HCT116 (cell line): ENCODE measurements at regions not wholly inside any gene's neighbourhood (a gene's known extent, or its start where the extent isn't known, plus 50 kb on each side); places are given as distances from the start of the nearest gene placed in this dataset.
A peak's percentile ranks its signal among the peaks of the same experiment; 100 is the strongest.

Experiments used
- ATAC-seq: fragments of 200-7000 bp; cut with Tn5 transposase; 2 replicates; pipeline ENCODE4 v1.9.1; 2020; ENCODE audit warnings: mild to moderate bottlenecking, moderate library complexity
- BruUV-seq: library from RNA; stranded (reverse); fragments of 400-500 nt; replicated peaks from 2 replicates; lab custom pipeline; 2021; lab: Mats Ljungman, UMichigan
- CTCF ChIA-PET: fragments of 300-600 bp; sonication (Branson Sonifier 250); formaldehyde crosslinking; loops from one replicate; lab custom pipeline; 2021; ENCODE audit warnings: antibody characterized with exemption; lab: Charles Lee
- POLR2A ChIA-PET: fragments of 300-600, 350-600 bp; sonication (Branson Sonifier 250); formaldehyde crosslinking; loops from one replicate; lab custom pipeline; 2021; ENCODE audit warnings: antibody characterized with exemption; lab: Charles Lee
- RAD21 ChIA-PET, 2 experiments: fragments of 300-600 bp; sonication (Branson Sonifier 250); formaldehyde crosslinking; loops; one replicate each; lab custom pipeline; 2023; ENCODE audit warnings: low total read pairs in 2 of 2; ENCODE audit not compliant: uncharacterized antibody in 2 of 2, unreplicated experiment in 2 of 2, low non-redundant PET in 1 of 2; lab: Charles Lee
- DNase-seq: peaks from one replicate; pipeline ENCODE4 v3.0.0-alpha.2; 2010; ENCODE audit warnings: low read depth, low spot score
- H2AFZ ChIP-seq: fragments of 200-600 bp; shearing (Covaris generic), sonication (generic); 2 replicates; pipeline ENCODE4 v1.6.1; 2017; ENCODE audit warnings: low read depth, mixed run types, mixed read lengths, antibody characterized with exemption, low read length; ENCODE audit not compliant: poor library complexity, severe bottlenecking
- H3K27ac ChIP-seq: 2 replicates; pipeline ENCODE4 v1.5.1; 2012; ENCODE audit warnings: low read depth, low read length
- H3K27me3 ChIP-seq: fragments of 200-600 bp; sonication (generic); 2 replicates; pipeline ENCODE4 v1.6.1; 2016; ENCODE audit warnings: mixed run types, low read length, mixed read lengths; ENCODE audit not compliant: insufficient read depth
- H3K36me3 ChIP-seq, 2 experiments: fragments of 200-500 bp in 1 of 2; fragments of 200-600 bp in 1 of 2; sonication (Bioruptor generic) in 1 of 2; sonication (generic) in 1 of 2; 2 replicates each; pipeline versions ENCODE4 v1.5.1 to v1.6.1; 2014 to 2016; ENCODE audit warnings: low read length in 2 of 2, inconsistent platforms in 1 of 2, mixed read lengths in 1 of 2, mixed run types in 1 of 2; ENCODE audit not compliant: insufficient read depth in 2 of 2, control insufficient read depth in 1 of 2
- H3K4me1 ChIP-seq, 2 experiments: fragments of 200-600 bp in 1 of 2; sonication (generic) in 1 of 2; 2 replicates each; pipeline versions ENCODE4 v1.5.1 to v1.6.1; 2012 to 2017; ENCODE audit warnings: low read length in 2 of 2, inconsistent platforms in 1 of 2, mild to moderate bottlenecking in 1 of 2, mixed read lengths in 1 of 2, mixed run types in 1 of 2, moderate library complexity in 1 of 2; ENCODE audit not compliant: insufficient read depth in 2 of 2, control insufficient read depth in 1 of 2
- H3K4me2 ChIP-seq: fragments of 200-600 bp; sonication (generic); 2 replicates; pipeline ENCODE4 v1.6.1; 2017; ENCODE audit warnings: mixed run types, low read length, mixed read lengths
- H3K4me3 ChIP-seq, 2 experiments: fragments of 200-600 bp in 1 of 2; sonication (generic) in 1 of 2; replicated peaks in 1 of 2; 2 replicates each; pipeline ENCODE4 v1.5.1; 2011 to 2016; ENCODE audit warnings: low read length in 2 of 2, control low read depth in 1 of 2, low read depth in 1 of 2, mild to moderate bottlenecking in 1 of 2, mixed read lengths in 1 of 2, mixed run types in 1 of 2
- H3K79me2 ChIP-seq: fragments of 200-600 bp; sonication (generic); 2 replicates; pipeline ENCODE4 v1.6.1; 2017; ENCODE audit warnings: mild to moderate bottlenecking, mixed run types, low read length, moderate library complexity, mixed read lengths; ENCODE audit not compliant: insufficient read depth
- H3K9ac ChIP-seq: fragments of 200-600 bp; sonication (generic); 2 replicates; pipeline ENCODE4 v1.6.1; 2016; ENCODE audit warnings: low read length, mixed read lengths
- H3K9me2 ChIP-seq: fragments of 200-600 bp; sonication (generic), shearing (Covaris generic); 2 replicates; pipeline ENCODE4 v1.6.1; 2017; ENCODE audit warnings: mixed run types, mild to moderate bottlenecking, moderate library complexity; ENCODE audit not compliant: insufficient read depth
- H3K9me3 ChIP-seq, 2 experiments: fragments of 200-500 bp in 1 of 2; fragments of 200-600 bp in 1 of 2; sonication (Bioruptor generic) in 1 of 2; sonication (generic) in 1 of 2; 2 replicates each; pipeline ENCODE4 v1.6.1; 2014 to 2017; ENCODE audit warnings: low read length in 2 of 2, mixed read lengths in 2 of 2, inconsistent platforms in 1 of 2, low read depth in 1 of 2, mild to moderate bottlenecking in 1 of 2, mixed run types in 1 of 2, moderate library complexity in 1 of 2; ENCODE audit not compliant: control insufficient read depth in 1 of 2, insufficient read depth in 1 of 2
- H4K20me1 ChIP-seq: fragments of 200-600 bp; sonication (generic), shearing (Covaris generic); 2 replicates; pipeline ENCODE4 v1.6.1; 2017; ENCODE audit warnings: mixed run types, mild to moderate bottlenecking, moderate library complexity; ENCODE audit not compliant: insufficient read depth
- CBX3 ChIP-seq: IDR thresholded peaks from 2 replicates; pipeline ENCODE4 v1.6.1; 2012; ENCODE audit warnings: low read depth
- CEBPB ChIP-seq: IDR thresholded peaks from 2 replicates; pipeline ENCODE4 v1.6.1; 2012; ENCODE audit warnings: low read depth
- EZH2phosphoT487 ChIP-seq: fragments of 200-600 bp; IDR thresholded peaks from 2 replicates; pipeline ENCODE4 v1.6.1; 2018; ENCODE audit warnings: antibody characterized with exemption, borderline replicate concordance
- POLR2AphosphoS5 ChIP-seq: IDR thresholded peaks from 2 replicates; pipeline ENCODE4 v1.6.1; 2011; ENCODE audit warnings: mild to moderate bottlenecking, low read depth, low read length, moderate library complexity
- RAD21 ChIP-seq: IDR thresholded peaks from 2 replicates; pipeline ENCODE4 v1.6.1; 2012; ENCODE audit warnings: low read depth, mild to moderate bottlenecking
- SP1 ChIP-seq: IDR thresholded peaks from 2 replicates; pipeline ENCODE4 v1.6.1; 2012; ENCODE audit warnings: low read depth
- TCF7L2 ChIP-seq: IDR thresholded peaks from 2 replicates; pipeline ENCODE4 v1.7.0; 2011; ENCODE audit warnings: borderline replicate concordance, inconsistent platforms; ENCODE audit not compliant: insufficient read depth, insufficient read length; ENCODE audit errors: extremely low read depth
- intact Hi-C: fragments of 100-400 bp; cut with micrococcal nuclease; formaldehyde crosslinking; loops from 2 replicates; pipeline ENCODE4 v1.10.0; 2022
- TF ChIP-seq, protein P1 (sequence below), 3 experiments: fragments of 200-600 bp in 1 of 3; sonication (generic) in 1 of 3; IDR thresholded peaks in 2 of 3; conservative IDR thresholded peaks in 1 of 3; 2 replicates each; pipeline ENCODE4 v1.5.1; 2012 to 2017; ENCODE audit warnings: low read depth in 2 of 3, low read length in 2 of 3, antibody characterized with exemption in 1 of 3, borderline replicate concordance in 1 of 3, control low read depth in 1 of 3, mild to moderate bottlenecking in 1 of 3, mixed read lengths in 1 of 3, mixed run types in 1 of 3, moderate library complexity in 1 of 3; ENCODE audit not compliant: insufficient read depth in 1 of 3

DNA sequence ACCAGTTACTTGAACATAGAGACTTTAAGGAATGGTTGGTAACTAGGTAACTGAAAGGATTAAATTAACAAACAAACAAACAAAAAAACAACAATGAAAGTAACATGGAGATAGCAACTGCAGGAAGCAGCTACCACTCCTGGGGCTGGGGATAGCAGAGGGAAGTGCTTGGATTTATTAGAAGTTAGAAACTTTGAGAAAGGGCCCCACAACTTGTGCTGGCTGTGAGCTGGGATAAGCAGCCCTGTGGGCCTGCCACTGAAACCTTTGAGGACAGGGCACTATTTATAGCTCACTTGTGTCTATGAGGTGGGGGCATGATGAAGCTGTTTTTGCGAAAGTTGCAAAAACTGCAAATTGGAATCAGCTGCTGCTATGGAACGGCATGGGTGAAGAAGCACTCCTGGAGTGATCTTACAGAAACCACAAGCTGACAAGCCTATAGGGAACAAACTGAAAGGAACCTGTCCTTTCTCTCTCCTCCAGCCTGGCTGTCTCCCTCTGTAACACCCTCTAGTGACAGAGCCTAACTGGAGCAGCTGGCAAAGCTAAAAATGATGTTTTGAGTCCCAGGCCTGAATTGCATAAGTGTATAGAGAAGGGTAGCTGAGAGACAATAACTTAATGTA lies 91.4 kb upstream of the RANBP6 start:
- Histone ChIP-seq H3K9ac (peak overlapping the region; percentile 28), H3K79me2 (no peaks in the 10 kb centered on the region), H3K4me2 (peak overlapping the region; percentile 67), H3K36me3 (no peaks in the 10 kb centered on the region), H4K20me1 (no peaks in the 10 kb centered on the region), H3K4me3 (no peak overlapping the region), H3K9me3 (no peaks in the 10 kb centered on the region), H3K27ac (0 out of 2 replicates have a peak overlapping the region, but pooled peaks have one; percentile 22), H3K9me2 (no peaks in the 10 kb centered on the region), H2AFZ (peak overlapping the region; percentile 71), H3K27me3 (no peaks in the 10 kb centered on the region), H3K4me1 (peaks cover 15 to 40% of the 10 kb centered on the region in 2 experiments)
- ChIA-PET POLR2A (interaction anchor here (1.3 kb wide), 1 partner anchor 27 kb away, joined by 3 read pairs; no protein-coding TSS in a partner anchor), RAD21 (interaction anchor here (0.6 to 1.2 kb wide), 2 partner anchors 11 to 52 kb away, joined by 3 read pairs; no protein-coding TSS in a partner anchor), CTCF (interaction anchor here (0.6 to 2.5 kb wide), 8 partner anchors 12 to 200 kb away, joined by 3 to 16 read pairs (median 5); no protein-coding TSS in a partner anchor)
- ATAC-seq (peak; percentile 82), DNase-seq (peak; percentile 34)
- BruUV-seq, result no TSS peak
- TF ChIP-seq EZH2phosphoT487, result no peak
- no peak for TF ChIP-seq POLR2AphosphoS5
- TF ChIP-seq TCF7L2, result no peak
- peak; percentile 68; the same call in 1 of the 2 replicates for TF ChIP-seq CBX3
- TF ChIP-seq SP1, result no peak
- TF ChIP-seq CEBPB, result 0 out of 2 replicates have a peak, but pooled peaks have one; percentile 24
- TF ChIP-seq, protein P1, sequence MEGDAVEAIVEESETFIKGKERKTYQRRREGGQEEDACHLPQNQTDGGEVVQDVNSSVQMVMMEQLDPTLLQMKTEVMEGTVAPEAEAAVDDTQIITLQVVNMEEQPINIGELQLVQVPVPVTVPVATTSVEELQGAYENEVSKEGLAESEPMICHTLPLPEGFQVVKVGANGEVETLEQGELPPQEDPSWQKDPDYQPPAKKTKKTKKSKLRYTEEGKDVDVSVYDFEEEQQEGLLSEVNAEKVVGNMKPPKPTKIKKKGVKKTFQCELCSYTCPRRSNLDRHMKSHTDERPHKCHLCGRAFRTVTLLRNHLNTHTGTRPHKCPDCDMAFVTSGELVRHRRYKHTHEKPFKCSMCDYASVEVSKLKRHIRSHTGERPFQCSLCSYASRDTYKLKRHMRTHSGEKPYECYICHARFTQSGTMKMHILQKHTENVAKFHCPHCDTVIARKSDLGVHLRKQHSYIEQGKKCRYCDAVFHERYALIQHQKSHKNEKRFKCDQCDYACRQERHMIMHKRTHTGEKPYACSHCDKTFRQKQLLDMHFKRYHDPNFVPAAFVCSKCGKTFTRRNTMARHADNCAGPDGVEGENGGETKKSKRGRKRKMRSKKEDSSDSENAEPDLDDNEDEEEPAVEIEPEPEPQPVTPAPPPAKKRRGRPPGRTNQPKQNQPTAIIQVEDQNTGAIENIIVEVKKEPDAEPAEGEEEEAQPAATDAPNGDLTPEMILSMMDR (IDR thresholded peaks at IDR 0.05 in 2 of 3, conservative IDR thresholded peaks at IDR 0.05 in 1 of 3; ENCODE audit: borderline replicate concordance in 1 of 3, insufficient read depth in 1 of 3, low read depth in 2 of 3, low read length in 2 of 3), result peak; percentile 42 to 76 (median 54); a peak in 5 of 6 replicates
- peak; percentile 50 for TF ChIP-seq RAD21
- intact Hi-C loops, result no loop called here
